GM19468 (cell line): ENCODE measurements at regions not wholly inside any gene's neighbourhood (a gene's known extent, or its start where the extent isn't known, plus 50 kb on each side); places are given as distances from the start of the nearest gene placed in this dataset.
"Not testable (repeated sequence)": the region's sequence is repeated elsewhere in the genome, so short reads cannot be mapped to it uniquely, and the experiment has no call there.

Experiments used
- ATAC-seq: cut with Tn5 transposase; IDR thresholded peaks from one replicate; pipeline ENCODE4 v1.9.1; 2021; ENCODE audit warnings: mild to moderate bottlenecking, moderate library complexity, moderate number of reproducible peaks; ENCODE audit not compliant: unreplicated experiment; ENCODE audit errors: extremely low read depth

DNA sequence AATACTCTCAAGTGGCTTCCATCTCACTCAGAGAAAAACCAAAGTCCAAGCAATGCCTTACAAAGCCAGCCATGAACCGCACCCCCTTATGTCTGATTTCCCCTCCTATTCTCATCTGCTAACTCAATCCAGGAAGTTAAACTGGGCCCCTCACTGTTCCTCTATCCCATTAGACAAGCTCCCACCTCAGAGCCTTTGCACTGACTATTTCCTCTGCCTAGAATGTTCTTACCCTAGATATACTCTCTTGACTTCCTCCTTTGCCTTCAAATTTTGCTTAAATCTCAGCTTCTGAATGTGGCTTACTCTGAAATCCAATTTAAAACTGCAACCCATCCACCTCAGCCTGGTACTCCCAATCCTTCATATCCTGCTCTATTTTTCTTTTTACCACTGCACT, 257.0 kb upstream of the USP15 start:
- ATAC-seq: no peak

DNA sequence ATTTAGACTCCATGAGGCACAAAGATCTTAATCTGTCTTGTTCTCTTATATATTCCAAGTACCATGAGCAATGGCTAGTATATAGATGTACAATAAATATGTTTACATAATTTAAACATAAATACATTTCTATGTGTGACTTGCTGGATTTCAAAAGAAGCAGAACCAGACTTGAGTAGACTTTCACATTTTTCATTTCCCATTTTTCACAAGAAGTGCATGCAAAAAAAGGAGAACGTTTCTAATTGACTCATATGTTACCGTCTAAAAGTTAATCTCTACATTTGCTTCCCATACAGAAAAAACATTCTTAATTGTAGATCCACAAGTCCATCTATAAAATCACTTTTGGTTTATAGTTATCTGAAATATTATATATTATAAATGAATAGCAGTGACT, 256.5 kb upstream of the USP15 start:
- ATAC-seq: no peak

DNA sequence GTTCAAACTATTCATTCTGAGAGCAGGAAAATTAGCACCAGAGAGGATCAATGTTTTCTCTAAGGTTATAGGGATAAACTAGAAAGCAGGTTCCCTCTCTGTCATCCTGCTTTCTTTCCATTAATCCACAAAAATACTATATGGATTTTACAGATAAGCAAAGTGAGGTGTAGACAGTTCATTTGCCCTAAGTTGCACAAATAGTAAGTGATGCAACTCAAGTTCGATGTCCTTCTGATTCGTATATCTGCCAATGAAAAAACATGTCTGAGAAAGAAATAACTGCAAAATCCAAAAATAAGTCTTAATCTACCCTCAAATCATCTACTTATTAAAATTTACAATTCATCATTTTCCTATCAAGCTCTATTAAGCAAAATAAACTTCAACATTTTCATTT, 254.6 kb upstream of the USP15 start:
- ATAC-seq: no peak

DNA sequence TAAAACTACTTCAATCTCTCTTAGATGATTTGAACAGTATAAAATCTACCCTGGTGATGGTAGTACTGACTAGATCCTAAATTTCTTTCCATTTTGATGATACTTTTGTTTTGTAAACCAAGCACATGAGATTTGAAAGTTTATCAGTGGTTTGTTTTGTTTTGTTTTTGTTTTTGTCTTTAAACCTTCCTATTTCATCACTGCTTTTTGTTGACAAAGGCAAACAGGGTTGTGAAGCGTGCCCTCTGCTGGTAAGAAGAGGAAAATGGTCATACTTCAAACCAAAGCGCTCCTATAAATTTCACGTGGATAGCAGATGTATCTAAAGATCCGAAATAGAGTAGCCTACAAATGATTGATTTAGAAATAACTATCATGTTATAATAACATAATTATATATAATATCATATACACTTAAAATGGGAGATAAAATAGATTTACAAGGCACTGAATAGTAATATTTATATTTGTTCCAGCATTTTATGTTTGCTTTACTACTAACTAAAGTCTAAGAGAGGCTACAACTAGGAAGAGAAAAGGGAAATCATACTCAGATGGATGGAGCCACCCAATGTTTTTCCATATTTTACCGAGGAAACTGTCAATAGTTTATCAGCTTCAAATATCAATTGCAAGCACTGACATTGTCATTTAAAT, 254.0 kb upstream of the USP15 start:
- ATAC-seq: peak; percentile 46

DNA sequence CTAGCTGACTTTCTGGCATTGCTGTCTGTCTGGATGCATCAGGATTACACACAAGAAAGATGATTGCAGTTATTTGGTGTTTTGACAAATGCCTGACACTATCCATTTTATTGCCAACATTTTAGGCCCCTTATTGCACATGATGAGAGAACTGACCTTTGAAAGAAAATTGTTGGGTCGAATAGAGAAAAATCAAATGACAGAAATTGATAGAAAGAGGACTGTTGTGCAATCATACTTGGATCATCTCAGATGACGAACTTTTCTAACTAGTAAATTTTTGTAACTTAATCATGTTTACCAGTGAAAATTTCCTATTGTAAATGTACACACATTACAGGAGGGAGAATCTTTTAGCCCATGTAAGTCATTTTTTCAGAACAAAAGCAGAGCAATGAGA, 251.5 kb upstream of the USP15 start:
- ATAC-seq: no peak

DNA sequence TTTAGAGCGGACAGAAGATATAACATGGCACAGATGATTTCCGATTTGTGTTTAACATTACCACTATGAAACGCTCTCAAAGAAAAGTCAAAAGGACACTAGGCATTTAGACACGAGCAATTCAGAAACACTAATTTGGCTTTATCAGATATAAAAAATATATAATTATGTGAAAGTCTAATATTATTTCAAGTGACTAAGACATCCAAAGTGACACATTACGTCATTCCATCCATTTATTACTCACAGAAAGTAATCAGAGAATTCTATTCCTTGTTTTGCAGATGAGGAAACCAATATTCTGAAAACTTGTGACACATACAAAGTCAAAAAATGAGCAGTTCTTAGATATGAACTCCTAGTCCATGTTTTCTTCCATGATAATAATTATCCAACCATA, 250.8 kb upstream of the USP15 start:
- ATAC-seq: no peak

DNA sequence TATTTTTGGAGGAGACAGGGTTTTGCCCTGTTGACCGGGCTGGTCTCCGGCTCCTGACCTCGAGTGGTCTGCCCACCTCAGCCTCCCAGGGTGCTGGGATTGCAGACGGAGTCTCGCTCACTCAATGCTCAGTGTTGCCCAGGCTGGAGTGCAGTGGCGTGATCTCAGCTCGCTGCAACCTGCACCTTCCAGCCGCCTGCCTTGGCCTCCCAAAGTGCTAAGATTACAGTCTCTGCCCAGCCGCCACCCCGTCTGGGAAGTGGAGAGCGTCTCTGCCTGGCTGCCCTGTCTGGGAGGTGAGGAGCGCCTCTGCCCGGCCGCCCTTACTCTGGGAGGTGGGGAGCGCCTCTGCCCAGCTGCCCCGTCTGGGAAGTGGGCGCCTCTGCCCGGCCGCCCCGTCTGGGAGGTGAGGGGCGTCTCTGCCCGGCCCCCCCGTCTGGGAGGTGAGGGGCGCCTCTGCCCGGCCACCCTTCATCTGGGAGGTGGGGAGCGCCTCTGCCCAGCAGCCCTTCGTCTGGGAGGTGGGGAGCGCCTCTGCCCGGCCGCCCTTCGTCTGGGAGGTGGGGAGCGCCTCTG, 249.8 kb upstream of the USP15 start:
- not testable (repeated sequence) for ATAC-seq

DNA sequence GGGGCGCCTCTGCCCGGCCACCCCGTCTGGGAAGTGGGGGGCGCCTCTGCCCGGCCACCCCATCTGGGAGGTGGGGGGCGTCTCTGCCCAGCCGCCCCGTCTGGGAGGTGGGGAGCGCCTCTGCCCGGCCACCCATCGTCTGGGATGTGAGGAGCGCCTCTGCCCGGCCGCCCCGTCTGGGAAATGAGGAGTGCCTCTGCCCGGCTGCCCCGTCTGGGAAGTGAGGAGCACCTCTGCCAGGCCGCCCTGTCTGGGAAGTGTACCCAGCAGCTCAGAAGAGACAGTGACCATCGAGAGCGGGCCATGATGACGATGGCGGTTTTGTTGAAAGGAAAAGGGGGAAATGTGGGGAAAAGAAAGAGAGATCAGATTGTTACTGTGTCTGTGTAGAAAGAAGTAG, 249.2 kb upstream of the USP15 start:
- not testable (repeated sequence) for ATAC-seq

DNA sequence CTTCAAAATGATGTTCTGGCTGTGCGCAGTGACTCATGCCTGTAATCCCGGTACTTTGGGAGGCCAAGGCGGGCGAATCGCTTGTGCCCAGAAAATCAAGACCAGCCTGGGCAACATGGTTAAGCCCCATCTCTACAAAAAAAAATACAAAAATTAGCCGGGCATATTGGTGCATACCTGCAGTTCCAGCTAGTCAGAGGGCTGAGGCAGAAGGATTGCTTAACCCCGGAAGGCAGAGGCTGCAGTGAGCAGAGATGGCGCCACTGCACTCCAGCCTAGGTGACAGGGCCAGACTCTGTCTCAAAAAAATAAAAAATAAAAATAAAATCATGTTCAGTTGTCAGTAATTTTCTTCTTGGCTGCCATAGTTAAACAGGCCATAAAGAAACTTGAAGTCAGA, 245.9 kb upstream of the USP15 start:
- no peak for ATAC-seq

DNA sequence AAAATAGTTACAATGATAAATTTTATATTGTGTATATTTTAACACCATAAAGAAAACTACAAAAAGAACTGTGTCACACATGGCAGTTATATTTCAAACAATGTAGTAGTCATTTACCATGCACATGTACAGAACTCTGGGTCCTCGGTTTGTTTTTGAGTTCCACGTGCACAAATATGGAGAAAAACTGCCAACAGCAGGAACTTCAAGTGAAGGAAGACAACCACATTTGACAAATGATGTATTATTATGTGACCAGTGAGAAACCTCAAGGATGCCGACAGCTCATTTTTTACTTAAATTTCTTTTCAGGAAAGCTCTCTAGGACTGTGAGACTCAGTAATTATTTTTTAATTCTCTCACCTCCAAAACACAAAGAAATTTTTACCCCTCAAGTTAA, 244.2 kb upstream of the USP15 start:
- ATAC-seq: no peak

DNA sequence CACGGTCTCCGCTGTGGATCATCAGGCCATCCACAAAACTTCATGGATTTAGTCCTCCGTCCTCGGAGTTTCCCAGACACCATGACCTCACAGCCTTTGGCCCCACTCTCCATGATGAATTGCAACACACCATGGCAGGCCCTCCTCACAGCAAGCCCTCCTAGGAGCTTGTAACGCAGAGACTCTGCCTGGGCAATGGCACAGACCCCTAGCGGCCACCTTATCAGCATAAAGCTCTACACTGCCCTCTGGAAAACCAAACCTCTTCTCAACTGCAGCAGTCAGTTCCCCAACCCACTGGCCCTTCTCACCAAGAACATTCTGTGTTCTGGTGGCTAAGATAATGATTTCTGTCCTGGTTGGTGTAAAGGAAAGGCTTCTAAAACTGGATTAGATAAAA, 238.4 kb upstream of the USP15 start:
- no peak for ATAC-seq

DNA sequence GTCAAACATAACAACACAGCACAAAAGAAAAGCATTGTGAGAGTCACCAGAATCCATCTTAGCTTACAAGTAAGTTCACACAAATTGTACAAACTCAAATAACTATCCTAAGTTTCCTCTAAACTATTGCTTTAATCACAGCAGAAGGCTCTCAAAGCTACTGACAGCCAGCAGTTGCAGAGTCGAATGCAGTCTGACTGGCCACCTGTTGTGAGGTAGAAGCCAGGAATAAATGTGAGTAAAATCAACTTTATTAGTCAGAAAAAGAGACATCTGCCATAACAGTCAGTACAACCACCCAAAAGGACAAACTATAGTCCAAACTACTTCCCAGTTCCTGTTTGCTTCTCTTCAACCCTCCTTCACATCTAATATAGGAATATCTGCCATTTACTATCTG, 231.7 kb upstream of the USP15 start:
- no peak for ATAC-seq

DNA sequence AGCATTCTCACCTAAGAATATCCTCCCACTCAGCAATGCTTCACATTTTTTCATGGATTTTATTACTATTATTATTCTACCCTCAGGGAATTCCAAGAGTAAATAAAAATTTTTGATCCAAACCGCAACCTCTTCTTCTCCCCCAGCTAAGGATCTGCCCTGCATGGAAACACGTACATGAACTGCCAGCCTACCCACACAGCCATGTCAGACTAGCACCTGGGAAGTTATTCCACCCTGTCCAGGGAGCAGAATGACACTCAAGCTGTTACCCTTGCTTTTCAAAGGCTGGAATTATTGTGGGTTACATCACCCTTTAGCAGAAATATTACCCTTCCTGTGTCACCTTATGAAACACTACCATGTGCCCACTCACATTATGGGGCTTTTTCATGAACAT, 227.3 kb upstream of the USP15 start:
- no peak for ATAC-seq

DNA sequence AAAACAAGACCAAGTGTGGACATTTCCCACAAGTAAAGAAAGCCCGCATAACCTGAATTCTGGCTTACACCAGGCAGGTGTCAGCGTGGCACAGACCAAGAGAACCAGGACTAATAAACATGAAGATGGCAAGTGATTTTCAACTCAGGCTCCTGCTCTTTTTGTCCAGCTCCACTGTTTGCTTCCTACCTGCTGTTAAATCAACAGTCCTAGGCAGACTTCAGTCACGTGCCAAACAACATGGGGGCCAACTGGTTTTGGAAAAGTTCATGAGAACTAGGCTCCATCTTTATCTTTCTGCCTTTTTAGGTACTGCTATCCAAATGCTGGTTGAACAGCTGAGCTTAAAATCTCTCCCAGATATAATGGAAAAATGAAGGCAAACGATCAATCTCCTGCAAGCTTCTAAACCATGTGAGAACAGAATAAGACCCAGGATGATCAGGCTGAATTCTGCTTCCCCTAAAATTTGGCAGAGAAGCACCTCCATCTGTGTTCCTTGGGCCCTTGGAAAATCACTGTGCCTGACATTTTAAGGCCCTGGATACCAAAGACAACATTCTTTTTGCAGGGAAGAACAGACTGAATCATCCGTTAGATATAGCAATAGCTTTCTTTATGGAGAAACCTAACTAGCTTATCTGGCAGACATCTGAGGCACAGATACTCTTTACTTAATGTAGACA, 215.6 kb upstream of the USP15 start:
- ATAC-seq: no peak

DNA sequence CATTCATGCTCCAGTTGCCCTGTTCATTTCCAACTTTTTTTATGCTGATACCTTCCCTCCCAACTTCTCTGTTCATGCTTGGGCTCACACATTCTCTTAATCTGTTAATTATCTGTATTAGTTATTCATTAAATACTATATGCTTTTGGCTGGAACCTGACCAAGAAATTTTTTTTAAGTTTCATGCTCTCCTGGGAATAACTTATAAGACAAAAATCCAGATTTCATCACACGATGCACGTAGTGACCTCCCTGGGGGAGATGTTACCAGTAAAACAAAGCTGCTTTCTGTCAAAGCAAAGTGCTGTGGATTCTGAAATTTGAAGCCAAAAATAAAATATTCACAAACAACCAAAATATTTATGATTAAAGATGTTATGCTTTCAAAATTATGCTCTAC, 215.0 kb upstream of the USP15 start:
- ATAC-seq: no peak

DNA sequence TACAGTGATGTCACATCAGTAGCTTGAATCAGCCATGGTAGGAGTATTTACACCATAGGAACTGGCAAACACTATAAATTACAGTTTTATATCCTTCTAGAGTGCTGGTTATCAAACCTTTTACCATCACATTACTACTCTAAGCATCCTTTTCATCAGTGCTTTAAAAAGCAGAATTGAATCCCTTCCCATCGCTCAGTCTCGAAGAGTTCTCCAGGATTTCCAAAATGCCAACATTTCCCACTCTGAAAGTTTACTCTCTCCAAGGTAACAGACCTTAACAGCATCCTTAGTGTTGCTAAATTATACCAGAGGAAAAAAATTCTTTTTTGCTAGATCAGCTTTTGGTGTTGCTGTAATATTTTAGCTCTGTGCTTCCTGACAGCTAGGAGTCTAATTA, 209.4 kb upstream of the USP15 start:
- no peak for ATAC-seq

DNA sequence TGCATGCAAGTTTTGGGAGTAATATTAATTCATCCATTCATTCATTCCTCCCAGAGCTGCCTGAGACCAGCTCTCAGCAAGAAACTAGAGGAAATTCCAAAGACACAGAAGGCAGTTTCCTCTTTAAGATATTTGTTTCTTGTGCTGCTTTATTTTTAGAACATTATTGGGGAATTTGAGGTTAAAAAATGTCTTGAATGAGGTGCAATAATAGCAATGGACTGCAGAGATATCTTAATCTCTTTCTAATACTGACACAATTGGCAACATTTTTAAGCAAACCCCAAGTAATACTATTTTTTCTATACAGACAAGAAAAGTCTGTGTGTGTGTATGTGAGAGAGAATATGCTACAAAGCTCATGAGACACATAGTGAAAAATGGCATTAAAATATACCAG, 190.2 kb upstream of the USP15 start:
- no peak for ATAC-seq

DNA sequence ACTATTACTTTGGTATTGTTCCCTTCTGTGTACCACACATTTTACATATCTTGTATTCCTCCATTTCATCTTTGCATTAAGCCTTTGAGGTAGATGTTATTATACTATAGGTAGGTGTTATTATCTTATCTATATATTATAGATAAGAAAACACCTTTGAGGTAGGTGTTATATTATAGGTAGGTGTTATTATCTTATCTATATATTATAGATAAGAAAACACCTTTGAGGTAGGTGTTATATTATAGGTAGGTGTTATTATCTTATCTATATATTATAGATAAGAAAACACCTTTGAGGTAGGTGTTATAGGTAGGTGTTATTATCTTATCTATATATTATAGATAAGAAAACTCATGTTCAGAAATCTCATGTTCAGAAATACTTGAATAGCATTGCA, 187.0 kb upstream of the USP15 start:
- ATAC-seq: not testable (repeated sequence)

DNA sequence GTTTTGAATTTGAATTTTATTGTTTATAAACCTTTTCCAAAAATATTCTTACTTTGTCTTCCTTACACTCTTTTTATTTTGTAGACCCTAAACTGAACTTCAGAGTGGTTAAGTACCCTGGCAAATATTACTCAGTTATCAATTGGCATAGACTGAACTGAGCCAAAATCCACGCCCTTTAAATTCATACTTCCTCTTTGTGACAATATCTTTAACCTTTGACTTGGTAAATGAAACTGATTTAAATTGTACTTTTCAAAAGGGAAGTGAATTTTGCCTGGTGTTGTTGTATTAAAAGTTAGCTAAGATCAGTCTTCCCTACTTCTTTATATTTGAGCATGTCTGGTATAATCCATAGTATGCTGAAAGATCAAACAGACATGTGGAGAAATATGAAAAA, 184.3 kb upstream of the USP15 start:
- no peak for ATAC-seq

DNA sequence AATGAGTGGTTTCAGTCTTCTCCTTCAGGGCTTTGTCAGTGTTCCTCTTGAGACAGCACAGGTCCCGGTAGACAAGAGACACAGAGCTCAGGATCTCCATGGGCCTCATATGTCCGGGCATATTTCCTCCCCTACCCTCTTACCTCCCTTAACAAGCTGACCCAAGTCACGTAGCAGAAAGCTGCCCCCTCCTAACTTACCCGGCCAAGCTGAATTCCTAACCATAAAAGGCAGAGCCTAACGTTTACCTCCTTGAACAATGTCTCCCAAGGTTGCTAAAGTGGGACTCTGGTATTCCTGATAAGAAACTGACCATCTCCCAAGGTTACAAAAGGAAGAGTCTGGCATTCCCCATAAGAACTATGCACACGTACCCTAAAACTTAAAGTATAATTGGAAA, 182.2 kb upstream of the USP15 start:
- no peak for ATAC-seq

DNA sequence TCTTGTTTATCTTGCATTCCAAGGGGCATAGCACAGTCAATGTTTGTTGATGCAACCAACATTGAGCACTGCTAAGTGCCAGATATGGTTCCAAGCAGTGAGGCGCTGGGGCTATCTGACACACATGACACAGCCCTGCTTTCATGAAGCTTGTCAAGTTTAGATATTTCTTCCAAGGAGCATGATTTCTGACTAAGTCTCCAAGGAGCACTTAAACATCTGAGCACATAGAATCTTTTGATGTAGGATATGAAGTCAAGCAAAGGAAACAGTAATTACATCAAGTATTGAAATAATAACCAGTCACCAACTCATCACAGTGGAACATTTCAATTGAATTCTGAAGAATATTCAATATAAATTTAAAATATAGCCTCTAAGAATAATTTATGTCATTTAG, 177.8 kb upstream of the USP15 start:
- ATAC-seq: no peak

DNA sequence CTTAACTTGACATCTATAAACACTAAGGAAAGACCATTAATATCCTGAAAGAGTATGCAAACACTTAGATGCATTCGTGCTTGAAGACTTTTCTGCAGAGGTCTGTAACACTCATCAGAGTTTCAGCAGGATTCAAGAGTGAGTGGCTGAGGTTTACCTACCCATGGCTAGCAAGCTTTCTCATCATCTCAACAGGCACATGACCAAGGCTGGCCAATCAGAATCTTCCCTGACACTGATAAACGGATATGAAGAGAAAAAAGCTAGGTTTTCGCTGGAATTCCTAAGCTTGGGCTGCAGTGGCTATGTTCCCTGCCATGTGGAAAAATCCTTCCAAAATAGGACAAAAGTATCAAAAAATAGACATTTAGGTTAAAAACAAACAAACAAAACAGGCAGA, 162.1 kb upstream of the USP15 start:
- no peak for ATAC-seq
